Activated naive CD8-positive, alpha-beta T cell treated with anti-CD3 and anti-CD28 coated beads for 36 hours (primary cell): ENCODE measurements at regions not wholly inside any gene's neighbourhood (a gene's known extent, or its start where the extent isn't known, plus 50 kb on each side); places are given as distances from the start of the nearest gene placed in this dataset.
"Not testable (repeated sequence)": the region's sequence is repeated elsewhere in the genome, so short reads cannot be mapped to it uniquely, and the experiment has no call there.

Experiments
- DNase-seq: peaks from one replicate; pipeline ENCODE4 v3.0.0; 2021
- H3K27ac Mint-ChIP-seq: one replicate; pipeline ENCODE4 v1.8.0; 2022; ENCODE audit warnings: mild to moderate bottlenecking, moderate library complexity, mixed read lengths
- H3K27me3 Mint-ChIP-seq: one replicate; pipeline ENCODE4 v1.8.0; 2022; ENCODE audit warnings: mild to moderate bottlenecking, mixed read lengths
- H3K36me3 Mint-ChIP-seq: one replicate; pipeline ENCODE4 v1.8.0; 2021; ENCODE audit warnings: mild to moderate bottlenecking, mixed read lengths
- H3K4me1 Mint-ChIP-seq: one replicate; pipeline ENCODE4 v1.8.0; 2021; ENCODE audit warnings: mixed read lengths
- H3K4me3 Mint-ChIP-seq: one replicate; pipeline ENCODE4 v1.8.0; 2022; ENCODE audit warnings: mild to moderate bottlenecking, moderate library complexity, mixed read lengths
- H3K9me3 Mint-ChIP-seq: one replicate; pipeline ENCODE4 v1.8.0; 2022; ENCODE audit warnings: mixed read lengths

- H3K4me3 Mint-ChIP-seq, H3K9me3 Mint-ChIP-seq, H3K27me3 Mint-ChIP-seq, H3K36me3 Mint-ChIP-seq, H3K27ac Mint-ChIP-seq, H3K4me1 Mint-ChIP-seq: not testable (repeated sequence)
- peak; percentile 5 for DNase-seq
These were observed 720.0 kb upstream of the DEFB115 start for GRCh38 chr20:30537459-30537858.

- H3K36me3 Mint-ChIP-seq, H3K27me3 Mint-ChIP-seq, DNase-seq, H3K9me3 Mint-ChIP-seq, H3K4me3 Mint-ChIP-seq, H3K27ac Mint-ChIP-seq, H3K4me1 Mint-ChIP-seq: not testable (repeated sequence)
These were observed 717.0 kb upstream of the DEFB115 start for GRCh38 chr20:30540330-30541069.

GRCh38 chr20:30551236-30551635 lies 706.2 kb upstream of the DEFB115 start:
- not testable (repeated sequence) for H3K4me3 Mint-ChIP-seq, H3K9me3 Mint-ChIP-seq, H3K36me3 Mint-ChIP-seq, H3K27ac Mint-ChIP-seq, DNase-seq, H3K4me1 Mint-ChIP-seq, H3K27me3 Mint-ChIP-seq

DNA sequence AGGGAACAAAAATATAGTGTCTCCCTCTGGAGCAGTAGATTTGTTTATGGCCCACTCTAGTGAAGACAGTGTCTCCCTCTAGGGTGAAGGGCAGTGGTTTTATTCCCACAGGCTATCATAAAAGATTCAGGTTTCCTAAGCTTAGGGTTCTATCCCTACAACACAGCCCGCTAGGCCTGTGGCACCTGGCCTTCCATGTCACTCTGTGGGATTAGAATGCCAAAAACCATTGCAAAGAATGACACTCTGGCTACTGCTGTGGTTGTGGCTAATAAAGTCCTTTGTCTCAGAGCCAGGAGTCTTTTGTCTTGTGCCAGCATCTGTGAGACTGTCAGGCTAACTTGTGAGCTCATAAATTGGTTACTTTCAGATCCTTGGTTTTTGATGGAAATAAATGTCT lies 700.7 kb upstream of the DEFB115 start:
- H3K9me3 Mint-ChIP-seq, H3K27me3 Mint-ChIP-seq, H3K4me3 Mint-ChIP-seq, H3K4me1 Mint-ChIP-seq, H3K27ac Mint-ChIP-seq, DNase-seq, H3K36me3 Mint-ChIP-seq: not testable (repeated sequence)

DNA sequence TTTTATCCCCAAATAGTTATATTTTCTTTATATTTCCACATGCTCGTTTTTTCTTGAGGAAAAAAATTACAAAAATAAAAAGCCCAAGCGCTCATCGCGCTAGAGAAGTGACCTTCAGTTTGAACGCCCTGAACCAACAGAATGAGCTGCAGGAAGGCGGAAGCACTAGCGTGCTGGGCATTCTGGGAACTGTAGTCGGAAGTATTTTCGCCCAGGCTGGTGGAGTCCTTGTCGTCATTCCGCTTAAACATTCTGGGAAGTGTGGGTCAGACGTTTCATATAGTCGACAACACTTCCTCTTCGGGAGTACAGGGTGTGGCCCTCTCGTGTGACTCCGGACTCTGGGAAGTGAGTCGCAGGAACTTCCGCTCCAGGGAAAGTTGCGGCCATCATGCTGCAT lies 692.4 kb upstream of the DEFB115 start:
- H3K4me1 Mint-ChIP-seq, H3K4me3 Mint-ChIP-seq, H3K9me3 Mint-ChIP-seq, H3K36me3 Mint-ChIP-seq, DNase-seq, H3K27me3 Mint-ChIP-seq, H3K27ac Mint-ChIP-seq: not testable (repeated sequence)

DNA sequence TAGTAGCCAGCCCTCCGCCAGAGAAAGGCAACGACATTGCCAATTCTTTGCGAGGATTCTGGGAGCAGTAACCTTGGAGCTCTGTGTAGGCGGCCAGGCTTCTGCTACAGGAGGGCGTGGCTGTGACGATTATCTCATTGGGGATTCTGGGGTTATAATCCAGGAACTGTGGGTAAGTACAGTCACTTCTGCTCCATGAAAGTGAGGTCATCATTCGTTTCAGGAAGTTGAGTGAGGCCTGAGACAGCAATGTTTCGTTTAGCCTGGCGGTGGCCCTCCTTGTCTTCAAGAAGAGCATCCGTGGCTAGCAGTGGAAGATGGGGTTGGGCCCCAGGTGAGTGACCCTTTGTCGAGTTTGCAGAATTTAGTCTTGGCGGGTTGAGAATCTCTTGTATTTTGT lies 687.6 kb upstream of the DEFB115 start:
- H3K27me3 Mint-ChIP-seq, H3K4me1 Mint-ChIP-seq, H3K36me3 Mint-ChIP-seq, H3K9me3 Mint-ChIP-seq, DNase-seq, H3K4me3 Mint-ChIP-seq, H3K27ac Mint-ChIP-seq: not testable (repeated sequence)

DNA sequence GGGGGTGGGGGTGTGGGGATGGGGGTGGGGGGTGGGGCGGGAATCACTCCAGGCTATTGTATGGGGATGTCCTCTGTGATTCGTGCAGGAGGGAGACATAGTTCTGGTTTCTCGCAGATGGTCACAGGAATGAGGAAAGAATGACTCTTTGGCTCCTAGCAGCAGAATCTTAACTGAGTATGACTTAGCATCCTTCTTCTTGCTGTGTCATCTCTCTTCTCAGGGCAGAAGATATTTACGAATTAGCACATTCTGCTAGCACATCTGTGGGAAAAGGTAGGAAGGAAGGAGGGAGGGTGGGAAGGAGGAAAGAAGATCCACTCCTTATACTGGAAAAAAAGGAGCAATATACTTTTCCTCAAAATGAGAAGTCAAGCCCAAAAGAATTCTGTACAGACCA lies 686.8 kb upstream of the DEFB115 start:
- H3K4me1 Mint-ChIP-seq, H3K27ac Mint-ChIP-seq, H3K27me3 Mint-ChIP-seq, DNase-seq, H3K9me3 Mint-ChIP-seq, H3K36me3 Mint-ChIP-seq, H3K4me3 Mint-ChIP-seq: not testable (repeated sequence)

DNA sequence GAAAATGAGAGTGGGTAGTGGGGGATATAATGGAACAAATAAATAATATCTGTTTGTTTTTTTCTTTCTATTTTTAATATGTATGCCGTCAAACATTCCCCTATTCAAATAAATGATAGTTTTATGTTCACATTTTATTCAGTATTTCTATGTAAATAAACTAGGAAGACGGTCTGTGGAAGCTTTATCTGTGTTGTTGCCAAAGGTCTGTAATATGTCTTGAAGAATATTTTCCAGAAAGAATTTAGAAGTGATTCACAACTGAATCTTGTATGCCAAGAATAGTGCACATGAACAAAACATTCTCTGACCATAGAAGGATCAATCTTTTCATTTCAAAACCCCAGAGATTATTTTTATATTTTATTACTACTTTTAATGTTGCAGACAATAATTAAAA lies 683.1 kb upstream of the DEFB115 start:
- H3K27ac Mint-ChIP-seq, H3K4me3 Mint-ChIP-seq, H3K9me3 Mint-ChIP-seq, H3K36me3 Mint-ChIP-seq, H3K27me3 Mint-ChIP-seq, DNase-seq, H3K4me1 Mint-ChIP-seq: not testable (repeated sequence)

- H3K4me1 Mint-ChIP-seq, H3K27ac Mint-ChIP-seq, H3K4me3 Mint-ChIP-seq, H3K9me3 Mint-ChIP-seq, DNase-seq, H3K36me3 Mint-ChIP-seq, H3K27me3 Mint-ChIP-seq: not testable (repeated sequence)
These were observed 678.4 kb upstream of the DEFB115 start for GRCh38 chr20:30579069-30579468.

DNA sequence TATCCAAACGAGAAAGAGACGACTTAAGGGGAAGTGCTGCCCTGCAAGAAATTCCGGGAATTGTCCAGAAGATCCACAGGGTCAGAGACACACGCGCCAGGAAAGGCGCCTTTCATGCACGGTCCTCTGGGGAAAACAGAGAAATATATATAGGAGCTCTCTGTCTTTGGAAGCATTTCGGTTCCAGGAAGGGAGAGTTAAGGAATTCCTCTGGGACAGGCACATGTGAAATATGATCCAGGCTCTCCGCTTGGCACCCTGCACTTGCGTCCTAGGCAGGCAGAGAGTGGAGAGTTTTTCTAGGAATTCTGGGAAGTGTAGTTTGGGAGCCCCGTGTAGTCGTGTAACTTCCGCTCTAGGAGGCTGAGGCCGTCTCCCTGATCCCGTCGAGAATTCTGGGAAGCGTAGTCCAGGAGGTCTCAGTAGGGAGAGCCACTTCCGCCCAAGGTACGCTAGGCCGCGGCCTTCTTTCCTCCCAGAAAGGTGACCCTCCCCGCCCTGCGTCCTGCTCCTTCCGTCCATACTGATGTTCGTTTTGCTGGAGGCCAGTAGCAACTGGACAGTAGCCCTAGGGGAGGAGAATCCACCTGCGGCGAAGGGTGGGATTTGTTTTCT lies 677.5 kb upstream of the DEFB115 start:
- not testable (repeated sequence) for H3K27ac Mint-ChIP-seq, H3K4me3 Mint-ChIP-seq, H3K36me3 Mint-ChIP-seq, H3K27me3 Mint-ChIP-seq, H3K9me3 Mint-ChIP-seq, H3K4me1 Mint-ChIP-seq, DNase-seq

GRCh38 chr20:30581839-30582238 lies 675.6 kb upstream of the DEFB115 start:
- not testable (repeated sequence) for H3K27me3 Mint-ChIP-seq, H3K4me1 Mint-ChIP-seq, H3K9me3 Mint-ChIP-seq, H3K4me3 Mint-ChIP-seq, DNase-seq, H3K36me3 Mint-ChIP-seq, H3K27ac Mint-ChIP-seq

DNA sequence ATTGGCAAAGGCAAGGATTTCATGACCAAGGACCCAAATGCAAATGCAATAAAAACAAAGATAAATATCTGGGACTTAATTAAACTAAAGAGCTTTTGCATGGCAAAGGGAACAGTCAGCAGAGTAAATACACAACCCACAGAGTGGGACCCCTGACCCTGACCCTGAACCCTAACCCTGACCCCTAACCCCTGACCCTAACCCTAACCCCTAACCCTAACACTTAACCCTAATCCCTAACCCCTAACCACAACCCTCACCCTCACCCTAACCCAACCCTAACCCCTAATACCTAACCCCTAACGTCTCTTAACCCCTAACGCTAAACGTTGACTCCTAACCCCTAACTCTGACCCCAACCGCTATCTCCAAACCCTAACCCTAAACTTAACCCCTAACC lies 673.1 kb upstream of the DEFB115 start:
- H3K27ac Mint-ChIP-seq, DNase-seq, H3K4me3 Mint-ChIP-seq, H3K36me3 Mint-ChIP-seq, H3K4me1 Mint-ChIP-seq, H3K9me3 Mint-ChIP-seq: not testable (repeated sequence)
- H3K27me3 Mint-ChIP-seq = peaks cover 21% of the 10 kb centered on the region

- peaks cover 21% of the 10 kb centered on the region for H3K27me3 Mint-ChIP-seq
- peak; percentile 33 for DNase-seq
- H3K4me1 Mint-ChIP-seq, H3K9me3 Mint-ChIP-seq, H3K27ac Mint-ChIP-seq, H3K4me3 Mint-ChIP-seq, H3K36me3 Mint-ChIP-seq: not testable (repeated sequence)
These were observed 672.1 kb upstream of the DEFB115 start for GRCh38 chr20:30585244-30585796.

- H3K9me3 Mint-ChIP-seq, H3K27ac Mint-ChIP-seq, H3K36me3 Mint-ChIP-seq, DNase-seq, H3K4me3 Mint-ChIP-seq, H3K4me1 Mint-ChIP-seq: not testable (repeated sequence)
- H3K27me3 Mint-ChIP-seq = peaks cover 21% of the 10 kb centered on the region
These were observed 671.3 kb upstream of the DEFB115 start for GRCh38 chr20:30586178-30586577.

GRCh38 chr20:30593572-30593971 lies 663.9 kb upstream of the DEFB115 start:
- Mint-ChIP-seq H3K9me3 (peaks cover 1% of the 10 kb centered on the region), H3K27ac (no peak overlapping the region), H3K4me1 (no peaks in the 10 kb centered on the region), H3K27me3 (peaks cover 3% of the 10 kb centered on the region), H3K36me3 (no peaks in the 10 kb centered on the region), H3K4me3 (no peak overlapping the region)
- DNase-seq = no peak

- H3K36me3 Mint-ChIP-seq = no peaks in the 10 kb centered on the region
- H3K4me3 Mint-ChIP-seq = no peak overlapping the region
- no peaks in the 10 kb centered on the region for H3K4me1 Mint-ChIP-seq
- H3K27ac Mint-ChIP-seq = no peak overlapping the region
- no peak for DNase-seq
- H3K9me3 Mint-ChIP-seq = peaks cover 1% of the 10 kb centered on the region
- no peaks in the 10 kb centered on the region for H3K27me3 Mint-ChIP-seq
These were observed 663.4 kb upstream of the DEFB115 start for GRCh38 chr20:30594112-30594511.
